ENCODE measurements at regions not wholly inside any gene's neighbourhood (a gene's known extent, or its start where the extent isn't known, plus 50 kb on each side); places are given as distances from the start of the nearest gene placed in this dataset.
A peak's percentile ranks its signal among the peaks of the same experiment; 100 is the strongest.

DNA sequence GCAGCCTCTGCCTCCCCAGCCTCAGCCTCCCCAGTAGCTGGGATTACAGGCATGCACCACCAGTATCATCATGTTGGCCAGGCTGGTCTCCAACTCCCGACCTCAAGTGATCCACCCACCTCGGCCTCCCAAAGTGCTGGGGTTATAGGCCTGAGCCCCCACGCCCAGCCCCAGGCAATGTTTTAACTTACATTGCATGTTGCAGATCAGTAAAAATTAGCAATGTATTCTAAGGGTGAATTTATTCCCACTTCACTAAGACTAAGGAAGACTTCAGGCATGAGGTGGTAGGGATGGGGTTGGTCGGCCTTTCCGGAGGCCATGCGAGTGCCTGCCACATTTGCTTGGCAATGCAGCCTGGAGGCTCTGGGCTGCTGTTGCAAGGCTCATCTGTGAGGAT is 66.8 kb upstream of the JDP2 start:
- no peak overlapping the region for H3K4me3 ChIP-seq (ENCODE audit: low read length)
- TF ChIP-seq CTCF (IDR thresholded peaks at IDR 0.05; ENCODE audit: insufficient read depth, low read depth, low read length, missing control alignments) = no peak
- DNase-seq (ENCODE audit: low read depth) = no peak

DNA sequence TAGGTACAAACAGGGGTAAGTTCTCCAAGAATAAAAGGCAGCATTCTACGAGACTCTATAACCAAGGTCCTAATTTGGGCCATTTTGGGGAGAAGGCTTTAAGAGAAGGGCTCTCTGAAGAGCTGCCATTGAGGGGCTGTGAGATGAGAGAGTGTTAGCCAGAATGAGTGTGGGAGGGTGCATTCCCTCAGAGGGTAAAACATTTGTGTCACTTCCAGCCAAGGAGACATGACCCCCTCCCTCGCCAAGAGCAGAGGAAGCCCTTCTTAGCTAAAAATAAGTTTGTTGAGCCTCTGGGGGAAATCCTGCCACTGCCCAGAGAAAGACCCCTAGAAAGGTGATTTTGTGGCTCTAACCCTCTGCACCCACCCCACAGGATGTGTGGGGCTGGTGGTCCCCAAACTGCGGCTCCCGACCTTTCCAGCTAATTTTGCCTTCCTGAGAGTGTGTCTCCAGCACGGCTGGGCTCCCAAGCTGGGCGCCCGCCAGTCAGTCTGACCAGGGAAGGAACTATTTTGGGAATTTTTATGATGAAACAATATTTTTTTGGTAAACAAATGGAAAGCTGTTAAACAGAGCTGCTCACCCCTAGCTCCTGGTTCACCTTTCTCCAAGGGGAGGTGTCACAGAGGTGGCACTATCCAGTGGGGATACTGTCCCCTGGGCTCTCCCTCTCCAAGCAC is 65.9 kb upstream of the JDP2 start:
- no peak for DNase-seq (ENCODE audit: low read depth)

GRCh38 chr14:75363130-75363529 is 64.7 kb upstream of the JDP2 start:
- TF ChIP-seq CTCF (IDR thresholded peaks at IDR 0.05; ENCODE audit: insufficient read depth, low read depth, low read length, missing control alignments) = no peak
- H3K4me3 ChIP-seq (ENCODE audit: low read length) = no peak overlapping the region
- DNase-seq (ENCODE audit: low read depth) = no peak

More for the DNA sequence above, 65.9 kb upstream of the JDP2 start:
- TF ChIP-seq CTCF (IDR thresholded peaks at IDR 0.05; ENCODE audit: insufficient read depth, low read depth, low read length, missing control alignments) = no peak
- no peak overlapping the region for H3K4me3 ChIP-seq (ENCODE audit: low read length)

GRCh38 chr14:75363570-75364227 is 64.1 kb upstream of the JDP2 start:
- DNase-seq (ENCODE audit: low read depth) = no peak
- no peak for TF ChIP-seq CTCF (IDR thresholded peaks at IDR 0.05; ENCODE audit: insufficient read depth, low read depth, low read length, missing control alignments)
- H3K4me3 ChIP-seq (ENCODE audit: low read length) = no peak overlapping the region

GRCh38 chr14:75365116-75365515 is 62.7 kb upstream of the JDP2 start:
- TF ChIP-seq CTCF (IDR thresholded peaks at IDR 0.05; ENCODE audit: insufficient read depth, low read depth, low read length, missing control alignments) = no peak
- H3K4me3 ChIP-seq (ENCODE audit: low read length) = no peak overlapping the region
- no peak for DNase-seq (ENCODE audit: low read depth)

DNA sequence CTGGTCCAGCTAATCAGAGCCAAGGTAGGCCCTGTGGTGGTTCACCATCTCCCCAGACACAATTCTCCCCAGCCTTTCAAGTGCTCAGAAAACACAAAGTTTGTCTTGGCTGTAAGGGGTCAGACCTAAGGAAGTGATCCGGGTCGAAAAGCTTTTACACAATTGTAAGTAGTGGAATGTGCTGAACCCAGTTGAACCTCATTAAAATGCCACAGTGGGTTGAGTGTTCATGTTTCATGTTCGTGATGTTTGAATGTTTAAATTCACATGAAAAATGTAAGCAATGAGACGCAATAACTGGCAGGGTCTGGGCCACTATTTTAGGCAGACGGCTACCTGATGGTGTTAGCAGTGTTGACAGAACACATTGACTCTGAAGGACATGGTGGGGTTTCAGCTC is 60.9 kb upstream of the JDP2 start:
- H3K4me3 ChIP-seq (ENCODE audit: low read length) = no peak overlapping the region
- no peak for TF ChIP-seq CTCF (IDR thresholded peaks at IDR 0.05; ENCODE audit: insufficient read depth, low read depth, low read length, missing control alignments)
- DNase-seq (ENCODE audit: low read depth) = no peak

DNA sequence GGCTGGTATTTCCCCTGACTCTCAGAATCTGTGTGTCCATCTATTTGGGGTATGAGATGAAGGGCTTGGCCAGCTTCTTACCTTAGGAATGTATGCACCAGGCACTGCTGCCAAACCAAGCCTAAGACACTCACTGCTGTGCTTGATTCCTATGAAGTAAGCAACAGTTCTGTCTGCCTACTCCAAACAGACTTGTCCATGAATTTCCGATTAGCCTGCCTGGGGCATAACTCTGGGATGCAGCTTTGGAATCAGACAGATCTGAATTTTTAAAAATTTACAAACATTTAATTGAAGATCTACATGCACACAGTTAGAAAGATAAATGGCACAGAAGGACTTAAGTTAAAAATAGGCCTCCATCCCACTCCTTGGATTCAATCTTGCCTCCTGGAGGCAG is 59.5 kb upstream of the JDP2 start:
- H3K4me3 ChIP-seq (ENCODE audit: low read length) = no peak overlapping the region
- DNase-seq (ENCODE audit: low read depth) = peak; percentile 2
- no peak for TF ChIP-seq CTCF (IDR thresholded peaks at IDR 0.05; ENCODE audit: insufficient read depth, low read depth, low read length, missing control alignments)
